Trophoblast cell (in vitro differentiated cells and primary cell): ENCODE measurements at regions not wholly inside any gene's neighbourhood (a gene's known extent, or its start where the extent isn't known, plus 50 kb on each side); places are given as distances from the start of the nearest gene placed in this dataset.
"Not testable (repeated sequence)": the region's sequence is repeated elsewhere in the genome, so short reads cannot be mapped to it uniquely, and the experiment has no call there.

Experiments used
- DNase-seq, 2 donors: peaks; one replicate each; pipeline ENCODE4 v3.0.0-alpha.2; 2016
- H2AFZ ChIP-seq: 2 replicates; pipeline ENCODE4 v1.6.1; 2013; ENCODE audit warnings: low read length, moderate library complexity, mild to moderate bottlenecking; ENCODE audit not compliant: insufficient read depth, poor library complexity
- H2AK5ac ChIP-seq: 2 replicates; pipeline ENCODE4 v1.6.1; 2013; ENCODE audit warnings: mild to moderate bottlenecking, low read length
- H2BK120ac ChIP-seq: 2 replicates; pipeline ENCODE4 v1.6.1; 2013; ENCODE audit warnings: low read length, mild to moderate bottlenecking, moderate library complexity; ENCODE audit not compliant: insufficient read depth, poor library complexity
- H2BK12ac ChIP-seq: 2 replicates; pipeline ENCODE4 v1.6.1; 2013; ENCODE audit warnings: mild to moderate bottlenecking, low read length, moderate library complexity
- H2BK5ac ChIP-seq: 2 replicates; pipeline ENCODE4 v1.6.1; 2013; ENCODE audit warnings: low read length, low read depth, moderate library complexity, mild to moderate bottlenecking; ENCODE audit not compliant: poor library complexity
- H3K14ac ChIP-seq: 2 replicates; pipeline ENCODE4 v1.6.1; 2013; ENCODE audit warnings: mild to moderate bottlenecking, low read length
- H3K18ac ChIP-seq: 2 replicates; pipeline ENCODE4 v1.6.1; 2013; ENCODE audit warnings: mild to moderate bottlenecking, low read length
- H3K23ac ChIP-seq: 2 replicates; pipeline ENCODE4 v1.6.1; 2013; ENCODE audit warnings: low read length
- H3K27ac ChIP-seq: 2 replicates; pipeline ENCODE4 v1.5.1; 2013; ENCODE audit warnings: low read depth, mild to moderate bottlenecking, inconsistent platforms, low read length, moderate library complexity
- H3K27me3 ChIP-seq: 2 replicates; pipeline ENCODE4 v1.6.1; 2013; ENCODE audit warnings: inconsistent platforms, mild to moderate bottlenecking, low read length, moderate library complexity; ENCODE audit not compliant: insufficient read depth
- H3K36me3 ChIP-seq, 2 experiments: 1 replicate in 1 of 2; 2 replicates in 1 of 2; pipeline ENCODE4 v1.6.1; 2013; ENCODE audit warnings: low read length in 2 of 2, mild to moderate bottlenecking in 2 of 2, moderate library complexity in 1 of 2; ENCODE audit not compliant: insufficient read depth in 2 of 2, control insufficient read depth in 1 of 2
- H3K4ac ChIP-seq: 2 replicates; pipeline ENCODE4 v1.6.1; 2013; ENCODE audit warnings: low read depth, mild to moderate bottlenecking, low read length, moderate library complexity
- H3K4me1 ChIP-seq, 2 experiments: 1 replicate in 1 of 2; 2 replicates in 1 of 2; pipeline ENCODE4 v1.6.1; 2013; ENCODE audit warnings: low read length in 2 of 2, mild to moderate bottlenecking in 2 of 2, moderate library complexity in 1 of 2; ENCODE audit not compliant: insufficient read depth in 2 of 2, control insufficient read depth in 1 of 2
- H3K4me2 ChIP-seq: 2 replicates; pipeline ENCODE4 v1.6.1; 2013; ENCODE audit warnings: inconsistent platforms, mild to moderate bottlenecking, low read length, moderate library complexity
- H3K4me3 ChIP-seq: 2 replicates; pipeline ENCODE4 v1.5.1; 2013; ENCODE audit warnings: mild to moderate bottlenecking, low read depth, low read length, inconsistent platforms
- H3K79me1 ChIP-seq: one replicate; pipeline ENCODE4 v1.6.1; 2013; ENCODE audit warnings: low read length
- H3K79me2 ChIP-seq: 2 replicates; pipeline ENCODE4 v1.6.1; 2013; ENCODE audit warnings: low read length, mild to moderate bottlenecking; ENCODE audit not compliant: control insufficient read depth, insufficient read depth, poor library complexity
- H3K9ac ChIP-seq: 2 replicates; pipeline ENCODE4 v1.6.1; 2013; ENCODE audit warnings: mild to moderate bottlenecking, low read length
- H3K9me3 ChIP-seq: 2 replicates; pipeline ENCODE4 v1.6.1; 2013; ENCODE audit warnings: low read depth, mild to moderate bottlenecking, control low read depth, inconsistent platforms, low read length; ENCODE audit not compliant: insufficient read depth
- H4K12ac ChIP-seq: 2 replicates; pipeline ENCODE4 v1.6.1; 2013; ENCODE audit warnings: low read depth, mild to moderate bottlenecking, low read length, moderate library complexity
- H4K8ac ChIP-seq: 2 replicates; pipeline ENCODE4 v1.6.1; 2013; ENCODE audit warnings: low read depth, mild to moderate bottlenecking, low read length, moderate library complexity
- H4K91ac ChIP-seq: one replicate; pipeline ENCODE4 v1.6.1; 2013; ENCODE audit warnings: low read depth, mild to moderate bottlenecking, low read length, moderate library complexity
- WGBS: extraction: QIAGEN DNeasy Blood & Tissue Kit; methylation state at CpG from one replicate; pipeline ENCODE4 v1.1.7; 2013; ENCODE audit warnings: missing lambda C conversion rate; ENCODE audit not compliant: insufficient read length, insufficient coverage; ENCODE audit errors: extremely low coverage; 5-methylcytosine and 5-hydroxymethylcytosine counted together

DNA sequence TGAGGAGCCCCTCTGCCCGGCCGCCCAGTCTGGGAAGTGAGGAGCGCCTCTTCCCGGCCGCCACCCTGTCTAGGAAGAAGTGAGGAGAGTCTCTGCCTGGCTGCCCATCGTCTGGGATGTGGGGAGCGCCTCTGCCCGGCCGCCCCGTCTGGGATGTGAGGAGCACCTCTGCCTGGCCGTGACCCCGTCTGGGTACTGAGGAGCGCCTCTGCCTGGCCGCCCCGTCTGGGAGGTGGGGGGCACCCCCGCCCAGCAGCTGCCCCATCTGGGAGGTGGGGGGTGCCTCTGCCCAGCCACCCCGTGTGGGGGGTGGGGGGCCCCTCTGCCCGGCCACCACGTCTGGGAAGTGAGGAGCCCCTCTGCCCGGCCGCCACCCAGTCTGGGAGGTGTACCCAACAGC lies 293.9 kb downstream of the SI start:
- not testable (repeated sequence) for H3K79me2 ChIP-seq, H3K27me3 ChIP-seq, H3K9me3 ChIP-seq, H2BK120ac ChIP-seq, H4K91ac ChIP-seq, H3K36me3 ChIP-seq, H3K79me1 ChIP-seq, H3K9ac ChIP-seq, H3K4me1 ChIP-seq, H2AFZ ChIP-seq, H2BK12ac ChIP-seq, H2AK5ac ChIP-seq, H3K27ac ChIP-seq, DNase-seq, H3K18ac ChIP-seq, H3K4me3 ChIP-seq, H3K23ac ChIP-seq, H2BK5ac ChIP-seq, H4K8ac ChIP-seq, H3K4me2 ChIP-seq, H3K4ac ChIP-seq, H3K14ac ChIP-seq, H4K12ac ChIP-seq
- whole genome bisulfite sequencing = no CpG with 5 or more reads among the region's 21 CpGs

DNA sequence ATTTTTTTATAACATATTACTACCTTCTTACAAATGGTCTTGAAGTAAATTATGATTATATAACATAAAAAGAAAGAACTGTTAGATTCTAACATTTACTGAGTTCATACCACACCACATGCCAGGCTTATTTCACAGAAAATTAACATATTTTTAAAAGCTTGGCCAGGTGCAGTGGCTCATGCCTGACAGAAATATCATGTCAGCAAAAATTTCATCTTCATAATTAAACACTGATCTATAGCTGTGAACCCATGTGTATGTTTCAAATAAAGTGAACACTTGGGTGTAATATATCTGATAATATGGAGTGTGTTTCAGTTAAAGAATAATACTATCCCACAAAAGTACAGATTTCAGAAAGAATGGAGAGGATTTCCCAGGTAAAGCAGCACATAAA lies 296.5 kb downstream of the SI start:
- Histone ChIP-seq H3K4me1 (no peaks in the 10 kb centered on the region), H2BK120ac (no peak overlapping the region), H3K9ac (no peak overlapping the region), H2AK5ac (no peak overlapping the region), H4K8ac (no peak overlapping the region), H3K4ac (no peak overlapping the region), H2AFZ (no peak overlapping the region), H3K18ac (no peak overlapping the region), H3K9me3 (peaks cover 3% of the 10 kb centered on the region), H3K14ac (no peak overlapping the region), H4K91ac (no peak overlapping the region), H3K79me2 (no peaks in the 10 kb centered on the region), H3K79me1 (no peaks in the 10 kb centered on the region), H3K4me3 (no peak overlapping the region), H3K27ac (no peak overlapping the region), H2BK12ac (no peak overlapping the region), H2BK5ac (no peak overlapping the region), H3K4me2 (no peak overlapping the region), H3K23ac (no peak overlapping the region), H3K27me3 (no peaks in the 10 kb centered on the region), H3K36me3 (no peaks in the 10 kb centered on the region), H4K12ac (no peak overlapping the region)
- no peak for DNase-seq

DNA sequence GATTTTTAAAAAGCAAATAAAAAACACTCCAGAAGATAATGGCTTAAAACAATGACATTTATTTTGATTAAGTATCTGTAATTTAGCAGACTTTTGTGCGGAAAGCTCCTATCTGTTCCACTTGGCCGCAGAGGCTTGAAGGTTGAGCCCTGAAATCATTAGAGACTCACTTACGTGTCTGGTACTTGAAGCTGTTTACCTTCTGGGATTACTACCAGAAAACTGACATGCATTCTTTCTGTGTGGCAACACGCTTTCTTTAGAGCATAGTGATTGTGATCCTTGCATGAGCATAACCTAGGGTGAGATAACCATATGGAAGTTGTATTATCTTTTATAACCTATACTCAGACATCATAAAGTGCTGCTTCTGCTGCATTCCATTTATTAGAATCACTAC lies 298.5 kb downstream of the SI start:
- Histone ChIP-seq H3K18ac (no peak overlapping the region), H2AK5ac (no peak overlapping the region), H3K9me3 (peaks cover 3% of the 10 kb centered on the region), H3K14ac (no peak overlapping the region), H3K27me3 (no peaks in the 10 kb centered on the region), H3K79me1 (no peaks in the 10 kb centered on the region), H2BK12ac (no peak overlapping the region), H2BK120ac (no peak overlapping the region), H3K36me3 (no peaks in the 10 kb centered on the region), H4K91ac (no peak overlapping the region), H3K79me2 (no peaks in the 10 kb centered on the region), H4K12ac (no peak overlapping the region), H3K23ac (no peak overlapping the region), H3K27ac (no peak overlapping the region), H3K4me2 (no peak overlapping the region), H3K4me3 (no peak overlapping the region), H2BK5ac (no peak overlapping the region), H3K9ac (no peak overlapping the region), H2AFZ (no peak overlapping the region), H4K8ac (no peak overlapping the region), H3K4ac (no peak overlapping the region), H3K4me1 (no peaks in the 10 kb centered on the region)
- no peak for DNase-seq
- WGBS = no CpG with 5 or more reads among the region's 4 CpGs

DNA sequence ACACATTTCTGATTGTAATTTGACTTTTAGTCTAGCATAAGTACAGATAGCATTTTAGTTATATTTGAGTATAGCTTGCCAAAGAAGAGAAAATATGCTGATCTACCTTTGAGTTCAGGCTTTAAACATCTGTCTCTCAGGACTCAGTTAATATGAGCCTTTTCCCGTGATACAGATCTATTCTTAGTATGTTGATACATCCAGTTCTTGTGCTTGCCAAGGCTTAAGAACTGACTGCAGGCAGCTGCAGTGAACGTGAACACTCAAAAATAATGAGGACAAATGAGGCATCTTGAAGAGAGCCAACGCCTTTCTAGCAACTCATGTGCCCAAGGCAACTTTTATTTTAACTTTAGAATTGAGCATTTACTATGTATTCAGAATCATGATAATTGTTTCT lies 325.5 kb downstream of the SI start:
- Histone ChIP-seq H3K27ac (no peak overlapping the region), H4K8ac (no peak overlapping the region), H3K9ac (no peak overlapping the region), H3K4me1 (no peaks in the 10 kb centered on the region), H3K18ac (no peak overlapping the region), H2BK12ac (no peak overlapping the region), H3K36me3 (no peaks in the 10 kb centered on the region), H3K27me3 (no peaks in the 10 kb centered on the region), H2AFZ (no peak overlapping the region), H3K23ac (no peak overlapping the region), H4K91ac (no peak overlapping the region), H3K79me1 (no peaks in the 10 kb centered on the region), H2BK120ac (no peak overlapping the region), H3K9me3 (no peaks in the 10 kb centered on the region), H4K12ac (no peak overlapping the region), H2AK5ac (no peak overlapping the region), H3K79me2 (no peaks in the 10 kb centered on the region), H3K4me2 (no peak overlapping the region), H3K4ac (no peak overlapping the region), H2BK5ac (no peak overlapping the region), H3K4me3 (no peak overlapping the region), H3K14ac (no peak overlapping the region)
- DNase-seq = no peak
- WGBS = no CpG with 5 or more reads among the region's 3 CpGs

GRCh38 chr3:164748626-164749025 lies 329.7 kb downstream of the SI start:
- no peak overlapping the region for H4K91ac ChIP-seq
- no peak overlapping the region for H3K14ac ChIP-seq
- H2BK120ac ChIP-seq = no peak overlapping the region
- H3K27ac ChIP-seq = no peak overlapping the region
- H3K79me2 ChIP-seq = no peaks in the 10 kb centered on the region
- H3K4ac ChIP-seq = no peak overlapping the region
- no peaks in the 10 kb centered on the region for H3K79me1 ChIP-seq
- H3K36me3 ChIP-seq = no peaks in the 10 kb centered on the region
- H2AK5ac ChIP-seq = no peak overlapping the region
- no peak overlapping the region for H2AFZ ChIP-seq
- no peak overlapping the region for H2BK5ac ChIP-seq
- H4K8ac ChIP-seq = no peak overlapping the region
- H4K12ac ChIP-seq = no peak overlapping the region
- H3K27me3 ChIP-seq = no peaks in the 10 kb centered on the region
- no peak overlapping the region for H2BK12ac ChIP-seq
- no peak overlapping the region for H3K18ac ChIP-seq
- H3K23ac ChIP-seq = no peak overlapping the region
- no peaks in the 10 kb centered on the region for H3K9me3 ChIP-seq
- no peak overlapping the region for H3K4me2 ChIP-seq
- no peak for DNase-seq
- H3K9ac ChIP-seq = no peak overlapping the region
- no peak overlapping the region for H3K4me3 ChIP-seq
- no peaks in the 10 kb centered on the region for H3K4me1 ChIP-seq
